HCT116 (cell line): ENCODE measurements at regions not wholly inside any gene's neighbourhood (a gene's known extent, or its start where the extent isn't known, plus 50 kb on each side); places are given as distances from the start of the nearest gene placed in this dataset.

Experiments
- CBX3 ChIP-seq: IDR thresholded peaks from 2 replicates; pipeline ENCODE4 v1.6.1; 2012; ENCODE audit warnings: low read depth
- CTCF ChIP-seq, 3 experiments: fragments of 200-600 bp in 1 of 3; sonication (generic) in 1 of 3; IDR thresholded peaks in 2 of 3; conservative IDR thresholded peaks in 1 of 3; 2 replicates each; pipeline ENCODE4 v1.5.1; 2012 to 2017; ENCODE audit warnings: low read depth in 2 of 3, low read length in 2 of 3, antibody characterized with exemption in 1 of 3, borderline replicate concordance in 1 of 3, control low read depth in 1 of 3, mild to moderate bottlenecking in 1 of 3, mixed read lengths in 1 of 3, mixed run types in 1 of 3, moderate library complexity in 1 of 3; ENCODE audit not compliant: insufficient read depth in 1 of 3
- EZH2 ChIP-seq: fragments of 200-600 bp; sonication (generic); IDR thresholded peaks from 2 replicates; pipeline ENCODE4 v1.6.1; 2017; ENCODE audit warnings: antibody characterized with exemption, mixed run types
- MAX ChIP-seq: IDR thresholded peaks from 2 replicates; pipeline ENCODE4 v1.6.1; 2012
- POLR2AphosphoS5 ChIP-seq: IDR thresholded peaks from 2 replicates; pipeline ENCODE4 v1.6.1; 2011; ENCODE audit warnings: mild to moderate bottlenecking, low read depth, low read length, moderate library complexity
- RAD21 ChIP-seq: IDR thresholded peaks from 2 replicates; pipeline ENCODE4 v1.6.1; 2012; ENCODE audit warnings: low read depth, mild to moderate bottlenecking
- SP1 ChIP-seq: IDR thresholded peaks from 2 replicates; pipeline ENCODE4 v1.6.1; 2012; ENCODE audit warnings: low read depth

GRCh38 chr2:47300081-47300480, 69.0 kb upstream of the EPCAM start:
- no peak for TF ChIP-seq EZH2
- no peak for TF ChIP-seq CTCF (IDR thresholded peaks at IDR 0.05 in 2 of 3, conservative IDR thresholded peaks at IDR 0.05 in 1 of 3; ENCODE audit: borderline replicate concordance in 1 of 3, insufficient read depth in 1 of 3, low read depth in 2 of 3, low read length in 2 of 3)
- TF ChIP-seq MAX, result no peak
- no peak for TF ChIP-seq RAD21
- TF ChIP-seq SP1, result no peak
- no peak for TF ChIP-seq POLR2AphosphoS5
- no peak for TF ChIP-seq CBX3
